ENCODE measurements at regions not wholly inside any gene's neighbourhood (a gene's known extent, or its start where the extent isn't known, plus 50 kb on each side); places are given as distances from the start of the nearest gene placed in this dataset.

DNA sequence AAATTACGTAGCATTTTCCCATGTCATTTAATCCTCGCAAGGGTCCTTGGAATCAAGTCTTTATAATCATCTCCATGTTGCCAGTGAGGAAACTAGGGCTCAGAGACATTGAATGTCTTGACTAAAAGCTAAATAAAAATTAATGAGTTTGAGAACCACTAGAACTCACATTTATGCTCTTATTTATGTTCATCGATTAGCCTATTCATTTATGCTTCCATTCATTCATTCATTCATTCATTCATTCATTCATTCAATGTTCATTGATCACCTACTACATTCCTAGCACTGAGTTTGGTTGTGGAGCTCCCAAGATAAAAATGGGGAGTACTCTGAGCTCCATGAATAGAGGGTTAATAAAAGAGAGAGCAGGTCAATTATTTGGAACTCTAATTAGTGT lies 59.7 kb downstream of the KCNA1 start:
- Mint-ChIP-seq H3K9me3 (no peaks in the 10 kb centered on the region), H3K4me3 (no peak overlapping the region), H3K27ac (no peak overlapping the region), H3K27me3 (ENCODE audit: low read depth) (peaks cover 82% of the 10 kb centered on the region), H3K4me1 (no peaks in the 10 kb centered on the region), H3K36me3 (no peaks in the 10 kb centered on the region)
- TF ChIP-seq CTCF (IDR thresholded peaks at IDR 0.05; ENCODE audit: unreplicated experiment): no peak
- DNase-seq (ENCODE audit: low spot score in 2 of 2, unreplicated experiment in 2 of 2): no peak

DNA sequence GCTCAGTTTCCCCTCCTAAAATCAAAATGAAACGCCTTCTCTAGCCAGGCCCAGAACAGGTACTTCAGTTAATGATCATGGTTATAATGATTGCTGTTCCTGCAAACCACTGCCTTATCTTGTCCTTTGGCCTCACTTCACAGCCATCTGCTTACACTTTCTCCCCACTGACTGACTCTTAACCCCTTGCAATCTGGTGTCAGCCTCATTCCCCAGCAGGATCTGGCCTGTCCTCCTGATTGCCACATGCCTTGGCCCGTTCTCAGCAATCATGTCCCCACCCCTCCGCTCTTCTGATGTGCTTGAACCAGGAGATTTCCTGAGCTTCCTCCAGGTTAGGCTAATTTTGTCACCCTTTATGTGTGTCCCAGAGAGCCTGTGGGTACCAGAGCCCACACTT lies 64.5 kb downstream of the KCNA1 start:
- Mint-ChIP-seq H3K27me3 (ENCODE audit: low read depth) (peaks cover 80% of the 10 kb centered on the region), H3K36me3 (no peaks in the 10 kb centered on the region), H3K4me1 (no peaks in the 10 kb centered on the region), H3K27ac (no peak overlapping the region), H3K9me3 (no peaks in the 10 kb centered on the region), H3K4me3 (no peak overlapping the region)
- no peak for DNase-seq (ENCODE audit: low spot score in 2 of 2, unreplicated experiment in 2 of 2)
- no peak for TF ChIP-seq CTCF (IDR thresholded peaks at IDR 0.05; ENCODE audit: unreplicated experiment)

- H3K36me3 Mint-ChIP-seq: no peaks in the 10 kb centered on the region
- H3K4me1 Mint-ChIP-seq: no peaks in the 10 kb centered on the region
- no peak for DNase-seq (ENCODE audit: low spot score in 2 of 2, unreplicated experiment in 2 of 2)
- H3K27me3 Mint-ChIP-seq (ENCODE audit: low read depth): peaks cover 77% of the 10 kb centered on the region
- H3K27ac Mint-ChIP-seq: no peak overlapping the region
- H3K9me3 Mint-ChIP-seq: no peaks in the 10 kb centered on the region
- no peak overlapping the region for H3K4me3 Mint-ChIP-seq
- TF ChIP-seq CTCF (IDR thresholded peaks at IDR 0.05; ENCODE audit: unreplicated experiment): no peak
Measured at GRCh38 chr12:4975574-4975973, 65.9 kb downstream of the KCNA1 start.

GRCh38 chr12:4977102-4977501 lies 66.6 kb upstream of the KCNA5 start:
- Mint-ChIP-seq H3K9me3 (no peaks in the 10 kb centered on the region), H3K4me1 (no peaks in the 10 kb centered on the region), H3K4me3 (no peak overlapping the region), H3K27ac (no peak overlapping the region), H3K27me3 (ENCODE audit: low read depth) (peaks cover 78% of the 10 kb centered on the region), H3K36me3 (no peaks in the 10 kb centered on the region)
- no peak for TF ChIP-seq CTCF (IDR thresholded peaks at IDR 0.05; ENCODE audit: unreplicated experiment)
- DNase-seq (ENCODE audit: low spot score in 2 of 2, unreplicated experiment in 2 of 2): no peak

DNA sequence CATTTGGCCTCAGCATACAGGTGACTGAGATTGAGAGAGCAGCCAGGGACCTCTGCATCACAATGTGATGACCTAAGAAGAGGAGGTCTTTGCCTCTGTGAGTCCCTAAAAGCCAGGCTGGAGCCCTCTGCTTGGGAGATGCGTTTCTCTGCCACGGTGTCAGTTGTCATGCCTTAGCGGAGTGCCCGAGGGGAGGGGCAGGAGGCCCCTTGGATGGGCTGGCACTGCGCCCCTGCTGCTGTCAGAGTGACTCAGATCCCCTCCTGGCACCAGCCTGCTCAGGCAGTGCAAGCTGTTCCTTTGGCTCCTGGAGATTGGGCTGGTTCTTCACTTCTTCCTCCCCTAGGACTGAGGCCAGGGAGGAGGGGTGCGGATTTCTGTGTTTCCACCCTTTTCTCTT lies 64.9 kb upstream of the KCNA5 start:
- H3K27ac Mint-ChIP-seq: no peak overlapping the region
- no peaks in the 10 kb centered on the region for H3K9me3 Mint-ChIP-seq
- no peaks in the 10 kb centered on the region for H3K36me3 Mint-ChIP-seq
- DNase-seq (ENCODE audit: low spot score in 2 of 2, unreplicated experiment in 2 of 2): no peak
- H3K4me3 Mint-ChIP-seq: no peak overlapping the region
- TF ChIP-seq CTCF (IDR thresholded peaks at IDR 0.05; ENCODE audit: unreplicated experiment): no peak
- H3K4me1 Mint-ChIP-seq: no peaks in the 10 kb centered on the region
- peaks cover 90% of the 10 kb centered on the region for H3K27me3 Mint-ChIP-seq (ENCODE audit: low read depth)

DNA sequence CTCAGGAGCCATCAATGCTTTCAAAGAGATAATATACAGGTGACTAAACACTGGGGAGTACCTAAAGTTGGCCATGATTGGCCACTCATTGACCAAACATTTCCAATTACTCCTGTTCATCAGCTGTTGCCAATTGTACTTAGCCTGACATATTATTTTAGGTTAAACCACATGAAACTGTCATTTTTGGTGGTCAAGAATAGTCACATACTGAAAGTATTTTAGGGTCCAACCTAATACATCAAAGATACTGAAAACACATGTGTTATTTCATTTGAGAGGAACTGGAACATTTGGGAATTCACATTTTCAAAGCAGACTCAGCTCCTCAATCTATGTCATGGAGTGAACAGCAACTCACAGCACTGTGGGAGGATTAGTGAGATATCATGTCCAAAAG lies 63.9 kb upstream of the KCNA5 start:
- Mint-ChIP-seq H3K9me3 (no peaks in the 10 kb centered on the region), H3K27me3 (ENCODE audit: low read depth) (peaks cover 91% of the 10 kb centered on the region), H3K4me3 (no peak overlapping the region), H3K27ac (no peak overlapping the region), H3K4me1 (no peaks in the 10 kb centered on the region), H3K36me3 (no peaks in the 10 kb centered on the region)
- no peak for DNase-seq (ENCODE audit: low spot score in 2 of 2, unreplicated experiment in 2 of 2)
- no peak for TF ChIP-seq CTCF (IDR thresholded peaks at IDR 0.05; ENCODE audit: unreplicated experiment)

Data from mesothelial cell of epicardium (in vitro differentiated cells).